GM18868 (cell line): ENCODE measurements at regions not wholly inside any gene's neighbourhood (a gene's known extent, or its start where the extent isn't known, plus 50 kb on each side); places are given as distances from the start of the nearest gene placed in this dataset.

Source experiments
- ATAC-seq: cut with Tn5 transposase; IDR thresholded peaks from one replicate; pipeline ENCODE4 v1.9.1; 2021; ENCODE audit warnings: mild to moderate bottlenecking, moderate library complexity; ENCODE audit not compliant: unreplicated experiment

DNA sequence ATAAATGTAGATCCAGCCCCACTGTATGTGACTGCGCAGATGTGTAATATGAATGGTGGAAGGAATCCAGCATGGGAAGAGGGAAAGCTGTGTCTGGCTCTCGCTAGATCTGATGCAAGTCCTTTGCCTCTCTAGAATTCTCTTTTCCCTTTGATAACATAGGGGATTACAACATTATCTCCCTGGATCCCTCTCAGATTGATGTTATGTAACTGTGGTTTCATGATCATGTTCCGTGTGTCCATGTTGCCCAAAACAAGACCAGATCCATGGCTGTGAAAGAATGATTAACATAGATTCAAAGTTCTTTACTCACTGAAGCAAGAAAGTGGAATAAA is 184.0 kb upstream of the UBL3 start:
- no peak for ATAC-seq

DNA sequence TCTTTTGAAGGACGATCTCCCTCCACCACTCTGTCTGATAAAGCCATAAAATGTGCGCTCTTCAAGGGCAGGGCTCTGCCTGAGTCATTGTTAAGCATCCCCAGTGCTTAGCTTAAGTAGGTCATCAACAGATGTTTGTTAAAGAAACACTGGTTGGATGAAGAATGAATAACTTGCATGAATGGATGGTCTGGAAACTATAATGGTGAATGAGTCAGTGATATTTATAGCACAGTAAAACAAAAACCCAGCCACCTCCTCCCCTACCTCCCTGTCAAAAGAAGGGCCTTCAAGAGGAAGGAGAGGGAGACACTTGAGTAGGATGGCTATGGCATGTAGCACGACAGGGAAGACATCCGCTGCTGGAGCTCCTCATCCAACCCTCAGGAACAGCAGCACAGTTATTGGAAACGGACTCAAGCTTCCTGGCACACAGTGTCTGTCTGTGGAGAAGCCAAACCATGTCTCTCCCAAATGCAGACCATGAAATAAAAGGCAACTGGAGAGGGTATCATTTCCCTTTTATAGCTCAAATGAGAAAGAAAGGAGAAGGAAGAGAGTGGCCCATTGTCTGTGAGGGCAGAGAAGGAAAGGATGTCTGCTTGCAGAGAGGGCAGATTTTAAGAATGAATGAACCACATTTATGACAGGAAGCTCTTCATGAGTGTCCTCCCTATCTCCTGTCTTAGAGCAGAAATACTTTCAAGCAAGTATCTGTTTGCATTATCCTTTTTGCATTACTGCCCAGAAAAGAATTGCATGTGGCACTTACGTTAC is 183.5 kb upstream of the UBL3 start:
- no peak for ATAC-seq

GRCh38 chr13:30032263-30032662 is 181.8 kb upstream of the UBL3 start:
- no peak for ATAC-seq

- no peak for ATAC-seq
Measured at GRCh38 chr13:30031488-30031887, 181.1 kb upstream of the UBL3 start.

DNA sequence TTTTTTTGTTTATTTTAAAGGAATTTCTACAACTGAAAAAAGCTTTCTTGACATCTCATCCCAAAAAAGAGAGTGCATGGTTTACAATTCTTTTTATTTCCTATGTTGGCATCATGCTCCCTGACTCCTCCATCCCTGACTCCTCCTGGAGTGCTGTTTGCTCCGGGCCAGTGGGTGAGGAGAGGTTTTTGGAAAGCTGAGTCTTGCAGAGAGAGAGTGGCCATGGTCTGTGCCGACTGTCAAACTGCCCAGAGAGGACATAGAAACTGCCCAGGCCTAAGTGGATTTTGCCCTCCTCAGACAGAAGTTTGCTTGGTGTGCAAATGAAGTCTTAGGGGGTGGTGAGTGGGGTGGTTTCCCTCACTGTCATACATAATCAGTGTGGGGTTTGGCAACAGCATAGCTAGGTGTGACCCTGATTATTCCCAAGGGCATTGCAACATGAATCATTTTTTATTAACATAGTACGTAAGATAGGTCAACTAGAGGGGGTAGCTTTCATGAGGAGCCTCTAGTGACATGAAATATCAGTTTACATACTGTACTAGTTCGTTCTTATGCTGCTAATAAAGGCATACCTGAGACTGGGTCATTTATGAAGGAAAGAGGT is 179.8 kb upstream of the UBL3 start:
- no peak for ATAC-seq

DNA sequence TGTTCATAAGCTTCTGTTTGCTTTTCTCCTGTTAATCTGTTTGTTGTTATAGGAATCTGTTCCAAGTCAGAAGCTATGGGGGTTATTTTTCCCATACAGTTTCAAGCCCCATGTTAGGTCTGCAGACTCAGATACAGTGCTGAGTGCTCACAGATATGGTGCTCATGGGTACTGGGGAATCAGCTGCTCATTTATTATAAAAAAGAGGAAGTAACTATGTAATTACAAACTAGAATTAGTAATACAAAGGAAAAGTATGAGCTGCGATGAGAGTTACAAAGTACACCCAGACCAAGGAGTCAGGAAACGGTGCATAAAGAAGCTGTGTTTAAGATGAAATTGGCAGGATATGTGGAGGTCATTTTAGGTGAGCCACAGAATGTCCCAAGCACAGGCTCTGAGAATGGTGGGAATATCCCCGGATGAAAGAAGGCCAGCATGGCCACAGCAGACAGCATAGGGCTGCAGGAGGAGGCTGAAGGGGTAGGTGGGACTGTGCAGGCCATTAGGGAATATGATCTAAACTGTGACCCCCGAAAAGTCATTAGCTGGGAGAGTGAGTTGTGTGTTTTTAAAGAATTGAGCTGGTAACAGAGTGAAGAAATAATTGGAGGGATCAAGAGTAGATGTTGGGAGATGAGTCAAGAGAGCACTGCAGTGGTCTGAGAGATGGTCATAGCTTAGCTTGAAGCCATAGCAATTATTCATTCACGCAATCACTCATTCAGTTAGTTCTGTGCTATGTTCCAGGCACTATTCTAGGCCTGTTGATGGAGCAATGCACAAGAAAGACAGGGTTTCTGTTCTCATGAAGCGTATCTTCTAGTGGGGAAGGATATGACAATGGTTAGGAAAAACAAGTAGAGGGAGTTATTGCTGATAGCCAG is 177.4 kb upstream of the UBL3 start:
- ATAC-seq: no peak

DNA sequence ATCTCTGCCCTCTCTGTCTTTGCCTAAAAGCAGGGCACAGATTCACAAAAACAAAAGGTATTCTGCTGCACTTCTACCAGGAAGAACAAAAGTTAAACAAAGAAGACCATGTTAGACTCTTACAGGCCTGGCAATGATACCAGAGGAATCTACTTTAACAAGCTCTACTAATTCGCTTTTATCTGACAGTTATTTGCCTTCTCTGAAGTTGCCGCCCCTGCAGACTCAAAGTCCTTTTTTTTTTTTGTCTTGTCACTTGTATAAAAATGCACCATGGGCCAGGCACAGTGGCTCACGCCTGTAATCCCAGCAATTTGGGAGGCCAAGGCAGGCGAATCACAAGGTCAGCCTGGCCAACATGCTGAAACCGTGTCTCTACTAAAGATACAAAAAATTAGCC is 176.5 kb upstream of the UBL3 start:
- no peak for ATAC-seq

- ATAC-seq: no peak
Measured at GRCh38 chr13:30026093-30026492, 175.7 kb upstream of the UBL3 start.

DNA sequence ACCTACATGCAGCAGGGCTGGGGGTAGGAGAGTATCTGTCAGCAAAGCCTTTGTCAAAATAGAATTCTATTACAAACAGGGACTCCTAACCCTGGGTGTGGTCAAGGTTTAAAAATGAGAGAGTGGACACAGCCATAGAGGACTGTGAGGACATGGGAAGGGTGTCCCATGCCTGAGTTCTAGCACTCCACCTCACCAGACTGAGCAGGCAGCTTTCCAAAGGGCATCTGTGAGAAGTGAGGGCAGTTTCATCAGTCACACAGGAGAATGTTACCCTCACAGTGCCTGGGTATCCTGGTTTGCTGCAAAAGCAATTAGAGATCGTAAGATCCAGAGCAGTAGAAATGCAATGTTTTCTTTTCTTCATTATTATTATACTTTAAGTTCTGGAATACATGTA is 174.9 kb upstream of the UBL3 start:
- ATAC-seq: no peak

DNA sequence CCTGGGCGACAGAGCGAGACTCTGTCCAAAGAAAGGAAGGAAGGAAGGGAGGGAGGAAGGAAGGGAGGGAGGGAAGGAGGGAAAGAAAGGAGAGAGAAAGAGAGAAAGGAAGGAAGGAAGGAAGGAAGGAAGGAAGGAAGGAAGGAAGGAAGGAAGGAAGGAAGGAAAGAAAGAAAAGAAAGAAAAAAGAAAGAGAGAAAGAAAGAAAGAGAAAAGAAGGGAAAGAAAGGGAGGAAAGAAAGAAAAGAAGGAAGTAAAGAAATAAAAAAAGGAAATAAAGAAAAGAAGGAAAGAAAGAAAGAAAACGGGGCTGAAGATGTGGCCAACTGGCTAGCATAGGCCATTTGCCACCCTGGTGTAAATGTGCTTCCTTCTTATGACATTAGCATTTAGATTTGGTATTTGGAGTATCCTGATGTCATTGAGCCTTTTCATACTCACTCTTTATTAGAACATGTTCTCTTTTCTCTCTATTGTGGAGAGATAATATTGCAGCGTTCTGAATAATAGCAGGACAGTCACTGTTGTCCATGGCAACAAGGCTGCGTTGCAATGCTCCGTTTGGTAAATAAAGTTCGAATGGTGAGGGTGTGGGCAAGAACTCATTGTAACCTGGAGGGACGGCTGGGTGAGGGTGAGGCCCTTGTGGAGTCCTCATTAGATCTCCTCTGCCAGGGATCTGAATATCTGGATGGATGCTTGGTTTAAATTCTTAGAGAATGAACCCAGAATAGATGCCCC is 173.9 kb upstream of the UBL3 start:
- ATAC-seq: no peak

GRCh38 chr13:30023196-30023895 is 172.9 kb upstream of the UBL3 start:
- no peak for ATAC-seq

GRCh38 chr13:30022796-30023195 is 172.4 kb upstream of the UBL3 start:
- ATAC-seq: no peak

DNA sequence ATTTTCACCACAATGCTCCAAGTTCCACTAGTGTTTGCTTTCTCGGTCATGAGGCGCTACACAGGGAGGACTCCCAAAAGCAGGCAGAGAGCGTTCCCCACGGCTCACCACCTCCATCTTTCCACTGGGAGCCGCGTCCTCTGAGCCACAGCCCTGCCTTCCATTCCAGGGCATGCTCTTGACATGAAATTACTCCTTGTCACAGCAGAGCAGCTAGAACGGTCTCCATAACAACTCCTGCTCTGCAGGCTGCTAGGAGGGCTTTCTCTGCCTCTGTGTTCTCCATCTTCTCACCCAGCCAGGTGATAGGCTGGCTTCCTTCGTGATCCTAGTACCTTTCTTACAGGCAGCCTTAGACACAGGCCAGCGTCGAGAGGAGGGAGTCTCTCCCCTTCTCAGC is 171.8 kb upstream of the UBL3 start:
- ATAC-seq: no peak

DNA sequence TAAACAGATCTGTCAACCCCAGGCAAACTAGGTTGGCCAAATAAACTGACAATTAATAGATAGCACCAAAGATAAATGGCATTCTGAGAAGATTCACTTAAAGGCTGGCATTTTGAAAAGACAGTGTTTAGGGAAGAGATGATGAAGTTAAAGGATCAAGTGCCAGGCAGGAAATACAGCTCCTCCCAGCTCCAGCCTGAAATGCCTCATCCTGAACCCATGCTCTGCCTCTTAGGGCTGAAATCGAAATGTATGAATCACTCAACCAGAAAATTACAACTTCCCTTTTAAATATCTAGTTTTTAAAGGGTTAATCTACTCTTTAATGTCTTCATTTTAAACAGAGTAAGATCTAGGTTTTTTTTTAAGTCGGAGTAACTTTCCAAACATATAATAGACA is 171.2 kb upstream of the UBL3 start:
- ATAC-seq: no peak

GRCh38 chr13:30020726-30021312 is 170.4 kb upstream of the UBL3 start:
- ATAC-seq: no peak

GRCh38 chr13:30019648-30020626 is 169.5 kb upstream of the UBL3 start:
- no peak for ATAC-seq

- ATAC-seq: no peak
Measured at GRCh38 chr13:30017880-30018279, 167.5 kb upstream of the UBL3 start.

GRCh38 chr13:30016398-30016797 is 166.0 kb upstream of the UBL3 start:
- no peak for ATAC-seq

- no peak for ATAC-seq
Measured at GRCh38 chr13:30009411-30009810, 159.0 kb upstream of the UBL3 start.
